Activated CD8-positive, alpha-beta T cell treated with anti-CD3 and anti-CD28 coated beads for 36 hours (primary cell): ENCODE measurements at regions not wholly inside any gene's neighbourhood (a gene's known extent, or its start where the extent isn't known, plus 50 kb on each side); places are given as distances from the start of the nearest gene placed in this dataset.

Experiments
- ATAC-seq: fragments of 200-7000 bp; cut with Tn5 transposase; one replicate; pipeline ENCODE4 v1.10.0; 2021; ENCODE audit warnings: mild to moderate bottlenecking, moderate library complexity
- CTCF ChIA-PET: fragments of 350-600 bp; sonication (Branson Sonifier 250); formaldehyde crosslinking; loops from one replicate; lab custom pipeline; 2021; ENCODE audit warnings: antibody characterized with exemption; lab: Charles Lee
- POLR2A ChIA-PET: fragments of 350-600 bp; sonication (Branson Sonifier 250); formaldehyde crosslinking; loops from one replicate; lab custom pipeline; 2021; ENCODE audit warnings: antibody characterized with exemption; lab: Charles Lee
- DNase-seq: peaks from one replicate; pipeline ENCODE4 v3.0.0-alpha.2; 2020
- H3K27ac Mint-ChIP-seq: one replicate; pipeline ENCODE4 v1.8.0; 2021; ENCODE audit warnings: mild to moderate bottlenecking, mixed read lengths
- H3K27me3 Mint-ChIP-seq: one replicate; pipeline ENCODE4 v1.8.0; 2021; ENCODE audit warnings: mixed read lengths
- H3K36me3 Mint-ChIP-seq: one replicate; pipeline ENCODE4 v1.8.0; 2021; ENCODE audit warnings: low read depth, mixed read lengths
- H3K4me1 Mint-ChIP-seq: one replicate; pipeline ENCODE4 v1.8.0; 2021; ENCODE audit warnings: low read depth, mixed read lengths
- H3K4me3 Mint-ChIP-seq: one replicate; pipeline ENCODE4 v1.8.0; 2021; ENCODE audit warnings: mild to moderate bottlenecking, moderate library complexity, mixed read lengths
- H3K9me3 Mint-ChIP-seq: one replicate; pipeline ENCODE4 v1.8.0; 2021; ENCODE audit warnings: mixed read lengths
- CTCF ChIP-seq: fragments of 200-600 bp; IDR thresholded peaks from one replicate; pipeline ENCODE4 v1.8.0; 2022; ENCODE audit warnings: antibody characterized with exemption, mild to moderate bottlenecking
- intact Hi-C: fragments of 100-400 bp; cut with micrococcal nuclease; formaldehyde crosslinking; loops from one replicate; pipeline ENCODE4 v1.10.0; 2022

GRCh38 chr5:3321923-3322322 is 273.7 kb upstream of the IRX1 start:
- ATAC-seq (no peak), DNase-seq (no peak)
- POLR2A ChIA-PET: no interaction called here

DNA sequence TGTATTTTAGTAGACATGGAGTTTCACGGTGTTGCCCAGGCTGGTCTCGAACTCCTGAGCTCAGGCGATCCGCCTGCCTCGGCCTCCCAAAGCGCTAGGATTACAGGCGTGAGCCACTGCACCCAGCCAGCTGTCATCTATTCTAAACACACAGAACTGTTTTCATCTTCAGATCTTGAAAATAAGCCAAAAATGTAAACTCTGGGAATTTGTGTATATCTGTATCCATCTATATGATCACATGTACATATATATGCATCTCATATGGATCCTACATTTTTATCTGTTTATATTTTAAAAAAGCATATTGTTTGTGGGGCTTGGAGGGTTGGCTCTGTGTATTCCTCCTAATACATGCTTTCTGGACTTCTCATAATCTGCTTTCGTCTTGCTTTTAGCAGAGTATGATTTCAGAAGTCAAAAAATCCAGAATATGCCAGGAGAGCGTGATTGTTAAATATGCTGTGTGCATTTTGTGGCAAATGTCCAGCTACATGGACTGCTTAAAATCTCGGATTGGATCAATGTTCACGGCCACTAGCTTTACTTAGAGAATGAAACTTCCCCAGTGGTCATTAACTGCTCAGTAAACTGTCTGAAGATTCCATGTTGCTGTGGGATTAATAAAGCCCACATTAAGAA is 274.4 kb upstream of the IRX1 start:
- intact Hi-C loops: no loop called here
- ChIA-PET POLR2A (no interaction called here), CTCF (no interaction called here)
- H3K4me3 Mint-ChIP-seq: no peak overlapping the region
- no peak overlapping the region for H3K27ac Mint-ChIP-seq
- ATAC-seq (no peak), DNase-seq (no peak)
- no peaks in the 10 kb centered on the region for H3K9me3 Mint-ChIP-seq
- no peaks in the 10 kb centered on the region for H3K36me3 Mint-ChIP-seq
- no peaks in the 10 kb centered on the region for H3K27me3 Mint-ChIP-seq
- TF ChIP-seq CTCF: no peak
- H3K4me1 Mint-ChIP-seq: no peaks in the 10 kb centered on the region

More at GRCh38 chr5:3321923-3322322, 273.7 kb upstream of the IRX1 start:
- intact Hi-C loops: no loop called here
- TF ChIP-seq CTCF: no peak
- Mint-ChIP-seq H3K36me3 (no peaks in the 10 kb centered on the region), H3K27ac (no peak overlapping the region), H3K9me3 (peaks cover 3% of the 10 kb centered on the region), H3K4me1 (no peaks in the 10 kb centered on the region), H3K27me3 (no peaks in the 10 kb centered on the region), H3K4me3 (no peak overlapping the region)
- CTCF ChIA-PET: no interaction called here

- ChIA-PET POLR2A (no interaction called here), CTCF (no interaction called here)
- no peaks in the 10 kb centered on the region for H3K9me3 Mint-ChIP-seq
- no peaks in the 10 kb centered on the region for H3K27me3 Mint-ChIP-seq
- H3K4me3 Mint-ChIP-seq: no peak overlapping the region
- intact Hi-C loops: no loop called here
- DNase-seq (no peak), ATAC-seq (no peak)
- H3K27ac Mint-ChIP-seq: no peak overlapping the region
- no peak for TF ChIP-seq CTCF
- no peaks in the 10 kb centered on the region for H3K4me1 Mint-ChIP-seq
- no peaks in the 10 kb centered on the region for H3K36me3 Mint-ChIP-seq
These were observed 275.2 kb upstream of the IRX1 start for GRCh38 chr5:3320317-3320875.

DNA sequence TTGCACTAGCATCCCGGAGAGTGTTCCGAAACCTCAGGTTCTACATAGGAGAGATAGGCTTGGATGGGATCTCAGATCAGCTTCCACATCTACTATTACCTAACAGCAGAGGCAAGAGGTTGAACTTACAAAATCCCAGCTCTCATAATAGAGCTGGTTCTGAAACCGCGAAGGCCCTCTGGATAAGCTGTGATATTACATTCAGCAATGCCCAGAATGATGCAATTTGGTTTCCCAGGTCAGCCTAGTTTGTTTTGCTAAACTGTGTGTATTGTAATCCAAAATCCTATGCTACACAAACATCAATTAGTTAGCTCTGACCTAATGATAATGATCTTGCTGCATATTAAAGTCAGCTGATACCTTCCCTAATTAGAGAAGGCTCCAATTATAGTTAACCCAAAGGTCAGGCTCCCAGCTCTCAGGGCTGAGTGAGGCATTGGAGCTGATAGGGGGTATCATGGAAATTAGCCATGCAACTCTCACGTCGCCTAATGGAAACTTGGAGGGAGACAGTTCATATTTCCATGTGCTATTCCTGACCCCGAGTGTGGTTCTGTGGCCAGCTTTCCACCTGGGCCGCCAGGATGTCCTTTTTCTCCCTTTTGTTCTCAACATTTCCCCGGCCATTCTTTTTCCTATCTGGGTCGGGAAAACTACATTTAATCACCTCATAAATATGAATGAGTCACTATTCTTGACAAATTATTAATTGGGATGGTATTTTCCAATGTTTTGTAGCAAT is 278.4 kb upstream of the IRX1 start:
- Mint-ChIP-seq H3K27ac (no peak overlapping the region), H3K4me1 (no peaks in the 10 kb centered on the region), H3K36me3 (no peaks in the 10 kb centered on the region), H3K27me3 (no peaks in the 10 kb centered on the region), H3K9me3 (no peaks in the 10 kb centered on the region), H3K4me3 (no peak overlapping the region)
- CTCF ChIA-PET: interaction anchor here (0.6 kb wide), 1 partner anchor 45 kb away, joined by 3 read pairs; no protein-coding TSS in a partner anchor
- POLR2A ChIA-PET: no interaction called here
- DNase-seq (no peak), ATAC-seq (no peak)
- intact Hi-C loops: no loop called here
- TF ChIP-seq CTCF: no peak

GRCh38 chr5:3313569-3313968 is 282.1 kb upstream of the IRX1 start:
- ATAC-seq (no peak), DNase-seq (no peak)
- intact Hi-C loops: no loop called here
- POLR2A ChIA-PET: interaction anchor here (0.7 kb wide), 1 partner anchor 11 kb away, joined by 3 read pairs; no protein-coding TSS in a partner anchor
- H3K4me1 Mint-ChIP-seq: no peaks in the 10 kb centered on the region
- no peak overlapping the region for H3K4me3 Mint-ChIP-seq
- CTCF ChIA-PET: no interaction called here
- H3K36me3 Mint-ChIP-seq: no peaks in the 10 kb centered on the region
- TF ChIP-seq CTCF: no peak
- H3K27ac Mint-ChIP-seq: no peak overlapping the region
- peaks cover 1% of the 10 kb centered on the region for H3K9me3 Mint-ChIP-seq
- no peaks in the 10 kb centered on the region for H3K27me3 Mint-ChIP-seq
